ENCODE measurements at regions not wholly inside any gene's neighbourhood (a gene's known extent, or its start where the extent isn't known, plus 50 kb on each side); places are given as distances from the start of the nearest gene placed in this dataset.

- no peaks in the 10 kb centered on the region for H3K4me1 ChIP-seq (ENCODE audit: control insufficient read depth in 2 of 3, insufficient read depth in 2 of 3, low read depth in 1 of 3, low read length in 3 of 3)
- no peak overlapping the region for H3K4me3 ChIP-seq (ENCODE audit: low read length in 3 of 3)
- no peak overlapping the region for H3K27ac ChIP-seq (ENCODE audit: low read depth in 2 of 2, low read length in 2 of 2)
- H3K9ac ChIP-seq (ENCODE audit: low read length in 3 of 3) = no peak overlapping the region
- DNase-seq (no peak), FAIRE-seq (no peak)
- H3K9me3 ChIP-seq (ENCODE audit: control insufficient read depth in 2 of 3, insufficient read depth in 1 of 3, low read length in 3 of 3) = no peaks in the 10 kb centered on the region
- H3K27me3 ChIP-seq (ENCODE audit: control insufficient read depth, insufficient read depth, low read length) = no peaks in the 10 kb centered on the region
- no peak for TF ChIP-seq CTCF (IDR thresholded peaks at IDR 0.05; ENCODE audit: borderline replicate concordance, extremely low read depth, insufficient read depth)
- intact Hi-C loops (cut with DNase I) = no loop called here
- H3K36me3 ChIP-seq (ENCODE audit: control insufficient read depth in 2 of 3, insufficient read depth in 3 of 3, low read length in 3 of 3) = no peaks in the 10 kb centered on the region
These were observed 573.5 kb downstream of the COL12A1 start for GRCh38 chr6:74632196-74632875.

GRCh38 chr6:74631564-74631963 is 574.3 kb downstream of the COL12A1 start:
- intact Hi-C loops (cut with DNase I) = no loop called here

GRCh38 chr6:74626288-74626687 is 579.6 kb downstream of the COL12A1 start:
- Histone ChIP-seq H3K36me3 (ENCODE audit: control insufficient read depth in 2 of 3, insufficient read depth in 3 of 3, low read length in 3 of 3) (no peaks in the 10 kb centered on the region), H3K9ac (ENCODE audit: low read length in 3 of 3) (no peak overlapping the region), H3K27me3 (ENCODE audit: control insufficient read depth, insufficient read depth, low read length) (no peaks in the 10 kb centered on the region), H3K9me3 (ENCODE audit: control insufficient read depth in 2 of 3, insufficient read depth in 1 of 3, low read length in 3 of 3) (no peaks in the 10 kb centered on the region), H3K4me3 (ENCODE audit: low read length in 3 of 3) (no peak overlapping the region), H3K4me1 (ENCODE audit: control insufficient read depth in 2 of 3, insufficient read depth in 2 of 3, low read depth in 1 of 3, low read length in 3 of 3) (no peaks in the 10 kb centered on the region), H3K27ac (ENCODE audit: low read depth in 2 of 2, low read length in 2 of 2) (no peak overlapping the region)
- DNase-seq (peak in 3 of 5 donors; percentile 11 to 33 (median 12)), FAIRE-seq (no peak)
- intact Hi-C loops (cut with DNase I) = no loop called here
- no peak for TF ChIP-seq CTCF (IDR thresholded peaks at IDR 0.05; ENCODE audit: borderline replicate concordance, extremely low read depth, insufficient read depth)

More at GRCh38 chr6:74631564-74631963, 574.3 kb downstream of the COL12A1 start:
- no peaks in the 10 kb centered on the region for H3K9me3 ChIP-seq (ENCODE audit: control insufficient read depth in 2 of 3, insufficient read depth in 1 of 3, low read length in 3 of 3)
- no peak overlapping the region for H3K9ac ChIP-seq (ENCODE audit: low read length in 3 of 3)
- no peak for TF ChIP-seq CTCF (IDR thresholded peaks at IDR 0.05; ENCODE audit: borderline replicate concordance, extremely low read depth, insufficient read depth)
- H3K4me1 ChIP-seq (ENCODE audit: control insufficient read depth in 2 of 3, insufficient read depth in 2 of 3, low read depth in 1 of 3, low read length in 3 of 3) = no peaks in the 10 kb centered on the region
- DNase-seq (no peak), FAIRE-seq (no peak)
- no peak overlapping the region for H3K27ac ChIP-seq (ENCODE audit: low read depth in 2 of 2, low read length in 2 of 2)
- no peaks in the 10 kb centered on the region for H3K36me3 ChIP-seq (ENCODE audit: control insufficient read depth in 2 of 3, insufficient read depth in 3 of 3, low read length in 3 of 3)
- H3K4me3 ChIP-seq (ENCODE audit: low read length in 3 of 3) = no peak overlapping the region
- no peaks in the 10 kb centered on the region for H3K27me3 ChIP-seq (ENCODE audit: control insufficient read depth, insufficient read depth, low read length)

GRCh38 chr6:74623027-74623426 is 582.8 kb downstream of the COL12A1 start:
- Histone ChIP-seq H3K9ac (ENCODE audit: low read length in 3 of 3) (no peak overlapping the region), H3K36me3 (ENCODE audit: control insufficient read depth in 2 of 3, insufficient read depth in 3 of 3, low read length in 3 of 3) (no peaks in the 10 kb centered on the region), H3K4me1 (ENCODE audit: control insufficient read depth in 2 of 3, insufficient read depth in 2 of 3, low read depth in 1 of 3, low read length in 3 of 3) (no peaks in the 10 kb centered on the region), H3K9me3 (ENCODE audit: control insufficient read depth in 2 of 3, insufficient read depth in 1 of 3, low read length in 3 of 3) (no peaks in the 10 kb centered on the region), H3K27me3 (ENCODE audit: control insufficient read depth, insufficient read depth, low read length) (no peaks in the 10 kb centered on the region), H3K27ac (ENCODE audit: low read depth in 2 of 2, low read length in 2 of 2) (no peak overlapping the region), H3K4me3 (ENCODE audit: low read length in 3 of 3) (no peak overlapping the region)
- no peak for TF ChIP-seq CTCF (IDR thresholded peaks at IDR 0.05; ENCODE audit: borderline replicate concordance, extremely low read depth, insufficient read depth)
- DNase-seq (no peak), FAIRE-seq (no peak)
- intact Hi-C loops (cut with DNase I) = no loop called here
